Keratinocyte (primary cell): ENCODE measurements at regions not wholly inside any gene's neighbourhood (a gene's known extent, or its start where the extent isn't known, plus 50 kb on each side); places are given as distances from the start of the nearest gene placed in this dataset.

Source experiments
- DNase-seq: peaks from one replicate; pipeline ENCODE4 v3.0.0-alpha.2; 2011; ENCODE audit warnings: low read depth, missing footprints, low spot score
- FAIRE-seq: peaks from 2 replicates; lab custom pipeline; 2011; peaks lifted over from hg19 to GRCh38; lab: Jason Lieb, UNC
- H2AFZ ChIP-seq: 2 replicates; pipeline ENCODE4 v1.6.0; 2012; ENCODE audit warnings: low read length, control low read depth, inconsistent platforms; ENCODE audit not compliant: control insufficient read depth
- H3K27ac ChIP-seq: 2 replicates; pipeline ENCODE4 v1.5.1; 2011; ENCODE audit warnings: low read length; ENCODE audit not compliant: control insufficient read depth, insufficient read depth
- H3K27me3 ChIP-seq: 3 replicates; pipeline ENCODE4 v1.6.0; 2011; ENCODE audit warnings: low read length; ENCODE audit not compliant: control insufficient read depth, insufficient read depth; ENCODE audit errors: extremely low read depth
- H3K36me3 ChIP-seq, 2 experiments: 2 replicates in 1 of 2; 3 replicates in 1 of 2; pipeline ENCODE4 v1.5.1; 2011; ENCODE audit warnings: low read length in 2 of 2, mild to moderate bottlenecking in 1 of 2; ENCODE audit not compliant: control insufficient read depth in 2 of 2, insufficient read depth in 2 of 2; ENCODE audit errors: extremely low read depth in 1 of 2
- H3K4me1 ChIP-seq: 3 replicates; pipeline ENCODE4 v1.5.1; 2011; ENCODE audit warnings: low read length; ENCODE audit not compliant: control insufficient read depth, insufficient read depth; ENCODE audit errors: extremely low read depth
- H3K4me2 ChIP-seq: 3 replicates; pipeline ENCODE4 v1.6.0; 2011; ENCODE audit warnings: low read depth, low read length; ENCODE audit not compliant: control insufficient read depth, insufficient read depth; ENCODE audit errors: extremely low read depth
- H3K4me3 ChIP-seq, 3 experiments: fragments of 200-600 bp in 1 of 3; sonication (generic) in 1 of 3; 2 replicates in 2 of 3; 3 replicates in 1 of 3; pipeline ENCODE4 v1.5.1; 2011 to 2016; ENCODE audit warnings: low read length in 3 of 3, mild to moderate bottlenecking in 3 of 3, control low read depth in 2 of 3, inconsistent platforms in 1 of 3, low read depth in 1 of 3, mixed read lengths in 1 of 3, mixed run types in 1 of 3, moderate library complexity in 1 of 3; ENCODE audit not compliant: control insufficient read depth in 2 of 3, insufficient read depth in 2 of 3; ENCODE audit errors: extremely low read depth in 1 of 3
- H3K79me2 ChIP-seq: 2 replicates; pipeline ENCODE4 v1.6.0; 2012; ENCODE audit warnings: low read length; ENCODE audit not compliant: control insufficient read depth, insufficient read depth
- H3K9ac ChIP-seq: 3 replicates; pipeline ENCODE4 v1.6.0; 2011; ENCODE audit warnings: low read length; ENCODE audit not compliant: control insufficient read depth, insufficient read depth; ENCODE audit errors: extremely low read depth
- H3K9me1 ChIP-seq: 3 replicates; pipeline ENCODE4 v1.6.0; 2011; ENCODE audit warnings: low read length; ENCODE audit not compliant: control insufficient read depth, insufficient read depth; ENCODE audit errors: extremely low read depth
- H3K9me3 ChIP-seq: 2 replicates; pipeline ENCODE4 v1.5.1; 2012; ENCODE audit warnings: low read depth, low read length; ENCODE audit not compliant: control insufficient read depth
- H4K20me1 ChIP-seq: 3 replicates; pipeline ENCODE4 v1.6.0; 2011; ENCODE audit warnings: low read length; ENCODE audit not compliant: control insufficient read depth, insufficient read depth; ENCODE audit errors: extremely low read depth
- CTCF ChIP-seq, 3 experiments: IDR thresholded peaks in 1 of 3; conservative IDR thresholded peaks in 1 of 3; optimal IDR thresholded peaks in 1 of 3; 2 replicates in 2 of 3; 3 replicates in 1 of 3; pipeline versions ENCODE3 to v1.5.1; 2011; ENCODE audit warnings: low read length in 3 of 3, mild to moderate bottlenecking in 3 of 3, moderate library complexity in 2 of 3, control low read depth in 1 of 3, inconsistent platforms in 1 of 3; ENCODE audit not compliant: insufficient read depth in 2 of 3; ENCODE audit errors: extremely low read depth in 1 of 3
- EZH2 ChIP-seq: IDR thresholded peaks from one replicate; pipeline ENCODE4 v1.6.1; 2012; ENCODE audit warnings: inconsistent platforms, mild to moderate bottlenecking, low read length, moderate library complexity
- dilution Hi-C: fragments of 300-500 bp; cut with MboI; formaldehyde crosslinking; loops from one replicate; pipeline ENCODE4 v1.7.0; 2020; ENCODE audit warnings: low sequenced_read_pairs; ENCODE audit not compliant: extremely low pct_ligation_motif_present

DNA sequence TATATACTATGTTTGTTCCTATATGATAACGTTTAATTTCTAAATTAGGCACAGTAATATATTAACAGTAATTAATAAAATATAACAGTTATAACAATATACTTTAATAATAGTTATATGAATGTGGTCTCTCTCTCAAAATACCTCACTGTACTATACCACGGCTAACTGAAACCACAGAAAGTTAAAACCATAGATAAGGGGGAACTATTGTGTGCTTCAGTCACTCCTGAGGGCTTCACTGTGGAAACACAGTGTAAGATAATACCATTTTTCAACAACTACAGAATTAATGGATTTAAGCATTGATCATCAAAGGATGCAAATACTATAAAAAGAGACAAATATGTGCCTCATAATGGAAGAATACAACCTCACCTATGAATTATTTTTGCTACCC lies 266.4 kb upstream of the RGS6 start:
- peaks cover 0 to 5% of the 10 kb centered on the region in 2 experiments for H3K36me3 ChIP-seq
- no peak overlapping the region for H3K9ac ChIP-seq
- H3K27ac ChIP-seq, result no peak overlapping the region
- FAIRE-seq (no peak), DNase-seq (no peak)
- no peak overlapping the region for H3K4me3 ChIP-seq
- H3K79me2 ChIP-seq, result no peaks in the 10 kb centered on the region
- no peak overlapping the region for H3K4me2 ChIP-seq
- H4K20me1 ChIP-seq, result no peaks in the 10 kb centered on the region
- H3K9me1 ChIP-seq, result no peaks in the 10 kb centered on the region
- dilution Hi-C loops, result no loop called here
- peaks cover 8% of the 10 kb centered on the region for H3K4me1 ChIP-seq
- no peaks in the 10 kb centered on the region for H3K27me3 ChIP-seq
- TF ChIP-seq CTCF (optimal IDR thresholded peaks at IDR 0.05 in 1 of 3, IDR thresholded peaks at IDR 0.05 in 1 of 3, conservative IDR thresholded peaks at IDR 0.05 in 1 of 3; ENCODE audit: extremely low read depth in 1 of 3, insufficient read depth in 2 of 3, low read length in 3 of 3) (no peak), EZH2 (no peak)
- no peaks in the 10 kb centered on the region for H3K9me3 ChIP-seq
- no peak overlapping the region for H2AFZ ChIP-seq

- no peak for TF ChIP-seq EZH2
- TF ChIP-seq CTCF (optimal IDR thresholded peaks at IDR 0.05 in 1 of 3, IDR thresholded peaks at IDR 0.05 in 1 of 3, conservative IDR thresholded peaks at IDR 0.05 in 1 of 3; ENCODE audit: extremely low read depth in 1 of 3, insufficient read depth in 2 of 3, low read length in 3 of 3), result no peak
- Histone ChIP-seq H3K9ac (no peak overlapping the region), H4K20me1 (no peaks in the 10 kb centered on the region), H3K9me3 (no peaks in the 10 kb centered on the region), H3K4me3 (no peak overlapping the region), H3K27me3 (no peaks in the 10 kb centered on the region), H3K36me3 (peaks cover 3 to 4% of the 10 kb centered on the region in 2 experiments), H3K4me2 (no peak overlapping the region), H3K4me1 (peaks cover 8% of the 10 kb centered on the region), H2AFZ (no peak overlapping the region), H3K27ac (no peak overlapping the region), H3K9me1 (no peaks in the 10 kb centered on the region), H3K79me2 (no peaks in the 10 kb centered on the region)
- FAIRE-seq, result no peak
- dilution Hi-C loops, result no loop called here
- no peak for DNase-seq
Observed at GRCh38 chr14:71666571-71667145, 265.6 kb upstream of the RGS6 start.
